HCT116 (cell line): ENCODE measurements at regions not wholly inside any gene's neighbourhood (a gene's known extent, or its start where the extent isn't known, plus 50 kb on each side); places are given as distances from the start of the nearest gene placed in this dataset.

Experiments used
- ATAC-seq: fragments of 200-7000 bp; cut with Tn5 transposase; 2 replicates; pipeline ENCODE4 v1.9.1; 2020; ENCODE audit warnings: mild to moderate bottlenecking, moderate library complexity
- BruUV-seq: library from RNA; stranded (reverse); fragments of 400-500 nt; replicated peaks from 2 replicates; lab custom pipeline; 2021; lab: Mats Ljungman, UMichigan
- CTCF ChIA-PET: fragments of 300-600 bp; sonication (Branson Sonifier 250); formaldehyde crosslinking; loops from one replicate; lab custom pipeline; 2021; ENCODE audit warnings: antibody characterized with exemption; lab: Charles Lee
- POLR2A ChIA-PET: fragments of 300-600, 350-600 bp; sonication (Branson Sonifier 250); formaldehyde crosslinking; loops from one replicate; lab custom pipeline; 2021; ENCODE audit warnings: antibody characterized with exemption; lab: Charles Lee
- RAD21 ChIA-PET, 2 experiments: fragments of 300-600 bp; sonication (Branson Sonifier 250); formaldehyde crosslinking; loops; one replicate each; lab custom pipeline; 2023; ENCODE audit warnings: low total read pairs in 2 of 2; ENCODE audit not compliant: uncharacterized antibody in 2 of 2, unreplicated experiment in 2 of 2, low non-redundant PET in 1 of 2; lab: Charles Lee
- DNase-seq: peaks from one replicate; pipeline ENCODE4 v3.0.0-alpha.2; 2010; ENCODE audit warnings: low read depth, low spot score
- H2AFZ ChIP-seq: fragments of 200-600 bp; shearing (Covaris generic), sonication (generic); 2 replicates; pipeline ENCODE4 v1.6.1; 2017; ENCODE audit warnings: low read depth, mixed run types, mixed read lengths, antibody characterized with exemption, low read length; ENCODE audit not compliant: poor library complexity, severe bottlenecking
- H3K27ac ChIP-seq: 2 replicates; pipeline ENCODE4 v1.5.1; 2012; ENCODE audit warnings: low read depth, low read length
- H3K27me3 ChIP-seq: fragments of 200-600 bp; sonication (generic); 2 replicates; pipeline ENCODE4 v1.6.1; 2016; ENCODE audit warnings: mixed run types, low read length, mixed read lengths; ENCODE audit not compliant: insufficient read depth
- H3K36me3 ChIP-seq, 2 experiments: fragments of 200-500 bp in 1 of 2; fragments of 200-600 bp in 1 of 2; sonication (Bioruptor generic) in 1 of 2; sonication (generic) in 1 of 2; 2 replicates each; pipeline versions ENCODE4 v1.5.1 to v1.6.1; 2014 to 2016; ENCODE audit warnings: low read length in 2 of 2, inconsistent platforms in 1 of 2, mixed read lengths in 1 of 2, mixed run types in 1 of 2; ENCODE audit not compliant: insufficient read depth in 2 of 2, control insufficient read depth in 1 of 2
- H3K4me1 ChIP-seq, 2 experiments: fragments of 200-600 bp in 1 of 2; sonication (generic) in 1 of 2; 2 replicates each; pipeline versions ENCODE4 v1.5.1 to v1.6.1; 2012 to 2017; ENCODE audit warnings: low read length in 2 of 2, inconsistent platforms in 1 of 2, mild to moderate bottlenecking in 1 of 2, mixed read lengths in 1 of 2, mixed run types in 1 of 2, moderate library complexity in 1 of 2; ENCODE audit not compliant: insufficient read depth in 2 of 2, control insufficient read depth in 1 of 2
- H3K4me2 ChIP-seq: fragments of 200-600 bp; sonication (generic); 2 replicates; pipeline ENCODE4 v1.6.1; 2017; ENCODE audit warnings: mixed run types, low read length, mixed read lengths
- H3K4me3 ChIP-seq, 2 experiments: fragments of 200-600 bp in 1 of 2; sonication (generic) in 1 of 2; replicated peaks in 1 of 2; 2 replicates each; pipeline ENCODE4 v1.5.1; 2011 to 2016; ENCODE audit warnings: low read length in 2 of 2, control low read depth in 1 of 2, low read depth in 1 of 2, mild to moderate bottlenecking in 1 of 2, mixed read lengths in 1 of 2, mixed run types in 1 of 2
- H3K79me2 ChIP-seq: fragments of 200-600 bp; sonication (generic); 2 replicates; pipeline ENCODE4 v1.6.1; 2017; ENCODE audit warnings: mild to moderate bottlenecking, mixed run types, low read length, moderate library complexity, mixed read lengths; ENCODE audit not compliant: insufficient read depth
- H3K9ac ChIP-seq: fragments of 200-600 bp; sonication (generic); 2 replicates; pipeline ENCODE4 v1.6.1; 2016; ENCODE audit warnings: low read length, mixed read lengths
- H3K9me2 ChIP-seq: fragments of 200-600 bp; sonication (generic), shearing (Covaris generic); 2 replicates; pipeline ENCODE4 v1.6.1; 2017; ENCODE audit warnings: mixed run types, mild to moderate bottlenecking, moderate library complexity; ENCODE audit not compliant: insufficient read depth
- H3K9me3 ChIP-seq, 2 experiments: fragments of 200-500 bp in 1 of 2; fragments of 200-600 bp in 1 of 2; sonication (Bioruptor generic) in 1 of 2; sonication (generic) in 1 of 2; 2 replicates each; pipeline ENCODE4 v1.6.1; 2014 to 2017; ENCODE audit warnings: low read length in 2 of 2, mixed read lengths in 2 of 2, inconsistent platforms in 1 of 2, low read depth in 1 of 2, mild to moderate bottlenecking in 1 of 2, mixed run types in 1 of 2, moderate library complexity in 1 of 2; ENCODE audit not compliant: control insufficient read depth in 1 of 2, insufficient read depth in 1 of 2
- H4K20me1 ChIP-seq: fragments of 200-600 bp; sonication (generic), shearing (Covaris generic); 2 replicates; pipeline ENCODE4 v1.6.1; 2017; ENCODE audit warnings: mixed run types, mild to moderate bottlenecking, moderate library complexity; ENCODE audit not compliant: insufficient read depth
- ATF3 ChIP-seq: IDR thresholded peaks from 2 replicates; pipeline ENCODE4 v1.6.1; 2012
- CTCF ChIP-seq, 3 experiments: fragments of 200-600 bp in 1 of 3; sonication (generic) in 1 of 3; IDR thresholded peaks in 2 of 3; conservative IDR thresholded peaks in 1 of 3; 2 replicates each; pipeline ENCODE4 v1.5.1; 2012 to 2017; ENCODE audit warnings: low read depth in 2 of 3, low read length in 2 of 3, antibody characterized with exemption in 1 of 3, borderline replicate concordance in 1 of 3, control low read depth in 1 of 3, mild to moderate bottlenecking in 1 of 3, mixed read lengths in 1 of 3, mixed run types in 1 of 3, moderate library complexity in 1 of 3; ENCODE audit not compliant: insufficient read depth in 1 of 3
- EGR1 ChIP-seq: IDR thresholded peaks from 2 replicates; pipeline ENCODE4 v1.6.1; 2012; ENCODE audit warnings: low read depth
- ELF1 ChIP-seq: IDR thresholded peaks from 2 replicates; pipeline ENCODE4 v1.6.1; 2012; ENCODE audit warnings: low read depth, borderline replicate concordance
- POLR2A ChIP-seq: IDR thresholded peaks from 2 replicates; pipeline ENCODE4 v1.7.0; 2011; ENCODE audit warnings: borderline replicate concordance; ENCODE audit not compliant: insufficient read depth, insufficient read length; ENCODE audit errors: extremely low read depth
- POLR2AphosphoS5 ChIP-seq: IDR thresholded peaks from 2 replicates; pipeline ENCODE4 v1.6.1; 2011; ENCODE audit warnings: mild to moderate bottlenecking, low read depth, low read length, moderate library complexity
- RAD21 ChIP-seq: IDR thresholded peaks from 2 replicates; pipeline ENCODE4 v1.6.1; 2012; ENCODE audit warnings: low read depth, mild to moderate bottlenecking
- SIN3A ChIP-seq: IDR thresholded peaks from 2 replicates; pipeline ENCODE4 v1.6.1; 2012; ENCODE audit warnings: low read depth
- SRF ChIP-seq: IDR thresholded peaks from 2 replicates; pipeline ENCODE4 v1.6.1; 2012; ENCODE audit warnings: low read depth
- TCF7L2 ChIP-seq: IDR thresholded peaks from 2 replicates; pipeline ENCODE4 v1.7.0; 2011; ENCODE audit warnings: borderline replicate concordance, inconsistent platforms; ENCODE audit not compliant: insufficient read depth, insufficient read length; ENCODE audit errors: extremely low read depth
- YY1 ChIP-seq: IDR thresholded peaks from 2 replicates; pipeline ENCODE4 v1.6.1; 2011; ENCODE audit warnings: low read length, low read depth, moderate library complexity, mild to moderate bottlenecking; ENCODE audit not compliant: insufficient replicate concordance; ENCODE audit errors: extremely low read depth
- ZBTB33 ChIP-seq: IDR thresholded peaks from 2 replicates; pipeline ENCODE4 v1.6.1; 2011; ENCODE audit warnings: mild to moderate bottlenecking, low read length, moderate library complexity; ENCODE audit not compliant: insufficient replicate concordance; ENCODE audit errors: extremely low read depth
- intact Hi-C: fragments of 100-400 bp; cut with micrococcal nuclease; formaldehyde crosslinking; loops from 2 replicates; pipeline ENCODE4 v1.10.0; 2022

- TF ChIP-seq YY1: no peak
- no peak for TF ChIP-seq ZBTB33
- TF ChIP-seq TCF7L2: no peak
- TF ChIP-seq RAD21: no peak
These were observed 291.8 kb downstream of the LRFN2 start (continued) for GRCh38 chr6:40295251-40295950.

- no peak overlapping the region for H3K9ac ChIP-seq
- RAD21 ChIA-PET: no interaction called here
- BruUV-seq: no TSS peak
- intact Hi-C loops: no loop called here
- TF ChIP-seq POLR2A (no peak), CTCF (IDR thresholded peaks at IDR 0.05 in 2 of 3, conservative IDR thresholded peaks at IDR 0.05 in 1 of 3; ENCODE audit: borderline replicate concordance in 1 of 3, insufficient read depth in 1 of 3, low read depth in 2 of 3, low read length in 2 of 3) (no peak), SRF (no peak), RAD21 (no peak), EGR1 (no peak), POLR2AphosphoS5 (no peak), SIN3A (no peak), ELF1 (no peak), ATF3 (no peak)
- DNase-seq (no peak), ATAC-seq (no peak)
- no peaks in the 10 kb centered on the region for H4K20me1 ChIP-seq
- no peak overlapping the region for H3K4me3 ChIP-seq
- POLR2A ChIA-PET: no interaction called here
- H3K9me2 ChIP-seq: no peaks in the 10 kb centered on the region
- H3K79me2 ChIP-seq: no peaks in the 10 kb centered on the region
- H2AFZ ChIP-seq: no peak overlapping the region
- H3K4me1 ChIP-seq: no peaks in the 10 kb centered on the region
- H3K27ac ChIP-seq: no peak overlapping the region
- CTCF ChIA-PET: no interaction called here
- H3K36me3 ChIP-seq: no peaks in the 10 kb centered on the region
- H3K4me2 ChIP-seq: no peak overlapping the region
- no peaks in the 10 kb centered on the region for H3K9me3 ChIP-seq
- H3K27me3 ChIP-seq: peaks cover 47% of the 10 kb centered on the region
These were observed 293.5 kb downstream of the LRFN2 start for GRCh38 chr6:40293460-40294185.
